Lower leg skin (tissue), 4 donors: ENCODE measurements at regions not wholly inside any gene's neighbourhood (a gene's known extent, or its start where the extent isn't known, plus 50 kb on each side); places are given as distances from the start of the nearest gene placed in this dataset.
"Not testable (repeated sequence)": the region's sequence is repeated elsewhere in the genome, so short reads cannot be mapped to it uniquely, and the experiment has no call there.

Experiments
- DNase-seq, 2 donors: peaks; one replicate each; pipeline ENCODE4 v3.0.0-alpha.2; 2019; ENCODE audit warnings: low spot score in 2 of 2
- H3K4me3 ChIP-seq: fragments of 200-600 bp; sonication (generic); 2 replicates; pipeline ENCODE4 v1.5.1; 2017; ENCODE audit warnings: mild to moderate bottlenecking, low read depth; ENCODE audit not compliant: poor library complexity, severe bottlenecking
- CTCF ChIP-seq, 3 donors: fragments of 450-650 bp; IDR thresholded peaks; one replicate each; pipeline ENCODE4 v1.5.1; 2016; ENCODE audit warnings: antibody characterized with exemption in 3 of 3, mild to moderate bottlenecking in 3 of 3, moderate library complexity in 2 of 3
- POLR2A ChIP-seq, 2 donors: fragments of 450-650 bp; IDR thresholded peaks; one replicate each; pipeline ENCODE4 v1.6.1; 2016 to 2017; ENCODE audit warnings: antibody characterized with exemption in 2 of 2, mild to moderate bottlenecking in 1 of 2, moderate library complexity in 1 of 2
- WGBS, 2 donors: methylation state at CpG; one replicate each; pipeline ENCODE4 v1.1.5; 2018; 5-methylcytosine and 5-hydroxymethylcytosine counted together
- intact Hi-C: fragments of 100-400 bp; cut with DNase I; formaldehyde crosslinking; loops from one replicate; pipeline ENCODE4 v1.15.0; 2023; ENCODE audit warnings: low total_unique reads

GRCh38 chr16:54985156-54985555 lies 54.5 kb downstream of the IRX5 start:
- TF ChIP-seq POLR2A (IDR thresholded peaks at IDR 0.05) (no peak), CTCF (IDR thresholded peaks at IDR 0.05) (no peak)
- 69 to 71% methylated on average over 9 of the region's 9 CpGs for WGBS, 2 donors
- H3K4me3 ChIP-seq: no peak overlapping the region
- intact Hi-C loops: no loop called here
- DNase-seq: no peak

DNA sequence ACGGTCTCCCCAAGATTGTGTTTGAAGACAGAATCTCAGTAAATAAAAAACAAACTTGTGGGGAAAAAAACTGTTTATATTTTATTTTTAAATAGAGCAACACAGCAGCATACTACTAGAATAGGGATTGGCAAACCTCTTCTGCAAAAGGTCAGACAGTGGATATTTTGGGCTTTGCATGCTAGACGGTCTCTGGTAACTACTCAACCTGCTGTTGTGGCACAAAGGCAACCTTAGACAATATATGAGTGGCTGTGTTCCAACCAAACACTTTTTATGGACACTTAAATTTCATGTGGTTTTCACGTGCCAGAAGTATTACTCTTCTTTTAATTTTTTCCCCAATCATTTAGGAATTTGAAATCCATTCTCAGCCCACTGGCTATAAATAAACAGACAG lies 55.0 kb downstream of the IRX5 start:
- intact Hi-C loops: no loop called here
- DNase-seq: no peak
- WGBS, 2 donors: 68 to 71% methylated on average over 3 of the region's 3 CpGs
- H3K4me3 ChIP-seq: no peak overlapping the region
- no peak for TF ChIP-seq POLR2A (IDR thresholded peaks at IDR 0.05)
- no peak for TF ChIP-seq CTCF (IDR thresholded peaks at IDR 0.05)

DNA sequence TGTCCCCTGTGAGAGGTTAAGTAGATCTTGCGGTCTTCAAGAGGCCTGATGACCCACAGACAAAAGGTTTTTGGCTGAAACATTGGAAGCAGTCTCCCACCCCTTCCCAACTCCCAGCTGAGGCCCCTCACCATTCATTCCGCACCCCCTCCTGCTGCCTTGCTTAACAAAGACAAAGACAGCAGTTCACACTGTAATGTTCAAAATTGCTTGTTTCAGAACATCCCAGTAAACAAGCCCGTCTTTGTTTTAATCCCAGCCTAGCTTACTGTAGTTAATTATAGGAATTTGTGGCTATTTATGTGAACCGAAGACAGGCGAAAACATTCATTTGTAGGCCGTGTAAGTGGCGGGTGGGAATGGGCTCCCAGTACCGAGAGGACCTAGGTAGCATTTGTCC lies 55.7 kb downstream of the IRX5 start:
- intact Hi-C loops: no loop called here
- WGBS, 2 donors: 81 to 85% methylated on average over 8 of the region's 8 CpGs
- no peak overlapping the region for H3K4me3 ChIP-seq

DNA sequence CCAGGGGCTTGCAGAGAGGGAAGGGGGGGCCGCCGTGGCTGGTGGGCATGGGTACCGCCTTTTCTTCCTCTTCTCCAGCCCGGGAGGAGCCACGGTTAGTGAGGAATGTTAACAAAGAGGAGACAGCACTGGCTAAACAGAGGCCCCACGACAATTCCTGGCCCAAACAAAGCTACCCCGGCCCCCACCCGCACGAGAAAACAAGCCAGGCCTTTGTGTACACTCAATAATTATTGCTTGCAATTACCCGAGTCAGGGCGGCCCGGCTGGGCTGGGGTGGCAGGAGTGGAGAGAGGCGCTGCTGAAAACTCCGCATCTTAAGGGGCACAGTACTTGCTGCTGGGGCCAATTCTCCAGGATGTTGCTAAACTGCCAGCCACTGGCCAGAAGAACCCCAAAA lies 56.4 kb downstream of the IRX5 start:
- 66 to 75% methylated on average over 14 of the region's 14 CpGs for WGBS, 2 donors
- no peak overlapping the region for H3K4me3 ChIP-seq
- no peak for TF ChIP-seq POLR2A (IDR thresholded peaks at IDR 0.05)
- no peak for TF ChIP-seq CTCF (IDR thresholded peaks at IDR 0.05)
- no peak for DNase-seq
- intact Hi-C loops: no loop called here

More for the DNA sequence above, 55.7 kb downstream of the IRX5 start:
- TF ChIP-seq CTCF (IDR thresholded peaks at IDR 0.05) (no peak), POLR2A (IDR thresholded peaks at IDR 0.05) (no peak)
- no peak for DNase-seq

GRCh38 chr16:54991525-54991924 lies 60.9 kb downstream of the IRX5 start:
- no peak for DNase-seq
- intact Hi-C loops: no loop called here
- TF ChIP-seq POLR2A (IDR thresholded peaks at IDR 0.05) (no peak), CTCF (IDR thresholded peaks at IDR 0.05) (no peak)

DNA sequence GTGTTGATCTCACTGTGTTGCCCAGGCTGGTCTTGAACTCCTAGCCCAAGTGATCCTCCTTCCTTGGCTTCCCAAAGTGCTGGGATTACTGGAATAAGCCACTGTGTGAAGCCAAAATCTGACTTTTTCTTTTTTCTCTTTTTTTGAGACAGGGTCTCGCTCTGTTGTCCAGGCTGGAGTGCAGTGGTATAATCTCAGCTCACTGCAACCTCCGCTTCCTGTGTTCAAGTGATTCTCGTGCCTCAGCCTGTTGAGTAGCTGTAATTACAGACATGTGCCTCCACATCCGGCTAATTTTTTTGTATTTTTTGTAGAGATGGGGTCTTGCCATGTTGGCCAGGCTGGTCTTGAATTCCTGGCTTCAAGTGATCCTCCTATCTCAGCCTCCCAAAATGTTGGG lies 61.3 kb downstream of the IRX5 start:
- H3K4me3 ChIP-seq, DNase-seq, intact Hi-C loops: not testable (repeated sequence)
- 82 to 94% methylated on average over 4 of the region's 4 CpGs for WGBS, 2 donors

More at GRCh38 chr16:54991525-54991924, 60.9 kb downstream of the IRX5 start:
- no peak overlapping the region for H3K4me3 ChIP-seq
- 80 to 82% methylated on average over 3 of the region's 3 CpGs for WGBS, 2 donors
